Progenitor cell of endocrine pancreas (in vitro differentiated cells): ENCODE measurements at regions not wholly inside any gene's neighbourhood (a gene's known extent, or its start where the extent isn't known, plus 50 kb on each side); places are given as distances from the start of the nearest gene placed in this dataset.

Experiments used
- DNase-seq: peaks from one replicate; pipeline ENCODE4 v3.0.0; 2021; ENCODE audit warnings: low spot score; ENCODE audit not compliant: unreplicated experiment
- H3K27ac Mint-ChIP-seq: 2 replicates; pipeline ENCODE4 v1.8.0; 2021; ENCODE audit warnings: mild to moderate bottlenecking, moderate library complexity, mixed read lengths
- H3K27me3 Mint-ChIP-seq: 2 replicates; pipeline ENCODE4 v1.8.0; 2021; ENCODE audit warnings: mixed read lengths
- H3K36me3 Mint-ChIP-seq: 2 replicates; pipeline ENCODE4 v1.8.0; 2022; ENCODE audit warnings: mixed read lengths; ENCODE audit not compliant: insufficient read depth
- H3K4me1 Mint-ChIP-seq: 2 replicates; pipeline ENCODE4 v1.8.0; 2021; ENCODE audit warnings: low read depth, mixed read lengths
- H3K4me3 Mint-ChIP-seq: 2 replicates; pipeline ENCODE4 v1.8.0; 2021; ENCODE audit warnings: low read depth, mild to moderate bottlenecking, moderate library complexity, mixed read lengths
- H3K9me3 Mint-ChIP-seq: 2 replicates; pipeline ENCODE4 v1.8.0; 2021; ENCODE audit warnings: low read depth, mixed read lengths
- CTCF ChIP-seq: fragments of 200-600 bp; sonication (generic); IDR thresholded peaks from one replicate; pipeline ENCODE4 v1.5.0; 2021; ENCODE audit warnings: antibody characterized with exemption, mild to moderate bottlenecking; ENCODE audit not compliant: unreplicated experiment

GRCh38 chr12:13849456-13849855 is 131.9 kb downstream of the GRIN2B start:
- H3K27ac Mint-ChIP-seq: no peak overlapping the region
- peaks cover 31% of the 10 kb centered on the region for H3K27me3 Mint-ChIP-seq
- H3K4me1 Mint-ChIP-seq: no peaks in the 10 kb centered on the region
- no peak overlapping the region for H3K4me3 Mint-ChIP-seq
- no peaks in the 10 kb centered on the region for H3K9me3 Mint-ChIP-seq
- no peak for TF ChIP-seq CTCF
- DNase-seq: no peak
- H3K36me3 Mint-ChIP-seq: no peaks in the 10 kb centered on the region

GRCh38 chr12:13843841-13844240 is 137.6 kb downstream of the GRIN2B start:
- DNase-seq: no peak
- Mint-ChIP-seq H3K36me3 (no peaks in the 10 kb centered on the region), H3K4me3 (no peak overlapping the region), H3K27ac (no peak overlapping the region), H3K4me1 (peaks cover 2% of the 10 kb centered on the region), H3K9me3 (no peaks in the 10 kb centered on the region), H3K27me3 (peaks cover 18% of the 10 kb centered on the region)
- TF ChIP-seq CTCF: no peak

- TF ChIP-seq CTCF: no peak
- no peaks in the 10 kb centered on the region for H3K9me3 Mint-ChIP-seq
- no peak overlapping the region for H3K4me3 Mint-ChIP-seq
- no peak for DNase-seq
- no peaks in the 10 kb centered on the region for H3K36me3 Mint-ChIP-seq
- peaks cover 4% of the 10 kb centered on the region for H3K27me3 Mint-ChIP-seq
- H3K27ac Mint-ChIP-seq: no peak overlapping the region
- peaks cover 2% of the 10 kb centered on the region for H3K4me1 Mint-ChIP-seq
Observed at GRCh38 chr12:13841358-13841757, 140.0 kb downstream of the GRIN2B start.

GRCh38 chr12:13839365-13840336 is 141.8 kb downstream of the GRIN2B start:
- H3K4me1 Mint-ChIP-seq: peaks cover 2% of the 10 kb centered on the region
- H3K36me3 Mint-ChIP-seq: no peaks in the 10 kb centered on the region
- no peaks in the 10 kb centered on the region for H3K9me3 Mint-ChIP-seq
- H3K27me3 Mint-ChIP-seq: peaks cover 7% of the 10 kb centered on the region
- TF ChIP-seq CTCF: no peak
- no peak overlapping the region for H3K27ac Mint-ChIP-seq
- no peak for DNase-seq
- H3K4me3 Mint-ChIP-seq: no peak overlapping the region

- TF ChIP-seq CTCF: no peak
- H3K27ac Mint-ChIP-seq: no peak overlapping the region
- no peaks in the 10 kb centered on the region for H3K36me3 Mint-ChIP-seq
Observed at GRCh38 chr12:13836099-13836498, 145.3 kb downstream of the GRIN2B start.

More at GRCh38 chr12:13836099-13836498, 145.3 kb downstream of the GRIN2B start:
- peaks cover 7% of the 10 kb centered on the region for H3K27me3 Mint-ChIP-seq
- H3K9me3 Mint-ChIP-seq: no peaks in the 10 kb centered on the region
- H3K4me3 Mint-ChIP-seq: no peak overlapping the region
- no peaks in the 10 kb centered on the region for H3K4me1 Mint-ChIP-seq
- no peak for DNase-seq
